ENCODE measurements at regions not wholly inside any gene's neighbourhood (a gene's known extent, or its start where the extent isn't known, plus 50 kb on each side); places are given as distances from the start of the nearest gene placed in this dataset.

DNA sequence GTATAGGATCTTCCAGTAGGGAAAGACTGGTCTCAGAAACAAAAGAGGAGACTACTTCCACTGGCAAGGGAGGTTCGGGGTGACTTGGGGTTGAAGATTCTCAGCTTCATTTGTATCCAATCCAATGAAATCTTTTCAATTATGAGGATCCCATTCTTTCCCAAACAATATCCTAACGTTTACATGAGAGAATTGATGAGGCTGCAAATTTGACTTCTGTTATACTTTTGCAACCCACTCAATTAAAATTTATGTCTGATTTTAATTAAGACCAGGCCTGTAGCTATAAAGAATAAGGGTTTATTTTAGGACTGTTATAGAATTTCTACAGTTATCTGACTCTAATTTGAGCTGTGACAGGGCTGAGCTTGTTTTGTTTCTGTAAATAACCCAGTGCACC is 251.5 kb downstream of the ANKRD7 start:
- no peaks in the 10 kb centered on the region for H3K36me3 ChIP-seq (ENCODE audit: insufficient read depth)
- H4K20me1 ChIP-seq (replicated peaks; ENCODE audit: insufficient read depth) = no peaks in the 10 kb centered on the region
- H3K4me2 ChIP-seq = no peak overlapping the region
- no peaks in the 10 kb centered on the region for H3K27me3 Mint-ChIP-seq (ENCODE audit: insufficient read depth, low read depth, poor library complexity)
- H3K4me1 ChIP-seq (ENCODE audit: insufficient read depth) = 0 out of 2 replicates have a peak, but pooled peaks cover 1% of the 10 kb centered on the region
- no peak overlapping the region for H3K4me3 ChIP-seq
- H3K27ac ChIP-seq (ENCODE audit: low read depth) = no peak overlapping the region
- H3K27ac Mint-ChIP-seq = no peak overlapping the region
- H3F3A ChIP-seq (replicated peaks; ENCODE audit: low read depth) = no peaks in the 10 kb centered on the region
- no peak for DNase-seq (ENCODE audit: low spot score)
- H3K79me2 ChIP-seq (replicated peaks; ENCODE audit: insufficient read depth) = no peaks in the 10 kb centered on the region
- peaks cover 3% of the 10 kb centered on the region for H3K4me1 Mint-ChIP-seq
- H3K9me2 ChIP-seq (ENCODE audit: insufficient read depth) = no peaks in the 10 kb centered on the region; the same call in 1 of the 2 replicates
- no peak overlapping the region; the same call in 1 of the 2 replicates for H2AFZ ChIP-seq
- H3K4me3 Mint-ChIP-seq = no peak overlapping the region
- peaks cover 10% of the 10 kb centered on the region; the same call in 2 of the 3 replicates for H3K9me3 Mint-ChIP-seq
- TF ChIP-seq CTCF (conservative IDR thresholded peaks at IDR 0.05; ENCODE audit: low read depth in 2 of 2) (no peak), EZH2phosphoT487 (IDR thresholded peaks at IDR 0.05; ENCODE audit: unreplicated experiment) (no peak), ZNF114 (CRISPR knock-in tag; IDR thresholded peaks at IDR 0.05) (no peak), ZNF331 (CRISPR knock-in tag; IDR thresholded peaks at IDR 0.05; ENCODE audit: low read depth) (no peak), JUNB (IDR thresholded peaks at IDR 0.05; ENCODE audit: unreplicated experiment) (no peak), STAT1 (IDR thresholded peaks at IDR 0.05; ENCODE audit: unreplicated experiment) (no peak), EZH2 (IDR thresholded peaks at IDR 0.05; ENCODE audit: low read depth, unreplicated experiment) (no peak), CREB1 (CRISPR knock-in tag; IDR thresholded peaks at IDR 0.05; ENCODE audit: low read depth) (no peak), ETS1 (IDR thresholded peaks at IDR 0.05) (no peak), REST (IDR thresholded peaks at IDR 0.05; ENCODE audit: unreplicated experiment) (no peak), NANOG (IDR thresholded peaks at IDR 0.05; ENCODE audit: borderline replicate concordance) (no peak), ZNF462 (CRISPR knock-in tag; IDR thresholded peaks at IDR 0.05) (no peak), POLR2AphosphoS5 (IDR thresholded peaks at IDR 0.05; ENCODE audit: low read depth) (no peak)
- ATAC-seq = no peak
- H3K27me3 ChIP-seq (ENCODE audit: insufficient read depth) = no peaks in the 10 kb centered on the region
- H3K36me3 Mint-ChIP-seq (ENCODE audit: low read depth) = peaks cover 3% of the 10 kb centered on the region; the same call in 1 of the 3 replicates

Measured in GM23338 (cell line).